Loucy (cell line): ENCODE measurements at regions not wholly inside any gene's neighbourhood (a gene's known extent, or its start where the extent isn't known, plus 50 kb on each side); places are given as distances from the start of the nearest gene placed in this dataset.
A peak's percentile ranks its signal among the peaks of the same experiment; 100 is the strongest.

Experiments
- H2AFZ ChIP-seq: fragments of 200-600 bp; sonication (generic); 2 replicates; pipeline ENCODE4 v1.6.0; 2016; ENCODE audit warnings: antibody characterized with exemption, mild to moderate bottlenecking, low read length, moderate library complexity
- H3F3A ChIP-seq: fragments of 200-600 bp; 2 replicates; pipeline ENCODE4 v1.6.0; 2016; ENCODE audit warnings: antibody characterized with exemption, low read depth, mild to moderate bottlenecking
- H3K27me3 ChIP-seq: fragments of 200-600 bp; sonication (generic); 2 replicates; pipeline ENCODE4 v1.6.1; 2014; ENCODE audit warnings: low read length, mild to moderate bottlenecking; ENCODE audit not compliant: insufficient read depth, poor library complexity, severe bottlenecking
- H3K36me3 ChIP-seq: fragments of 200-600 bp; sonication (generic); 2 replicates; pipeline ENCODE4 v1.6.1; 2016; ENCODE audit warnings: low read length; ENCODE audit not compliant: insufficient read depth
- H3K4me1 ChIP-seq: fragments of 200-600 bp; sonication (generic); 2 replicates; pipeline ENCODE4 v1.5.1; 2014; ENCODE audit warnings: low read length, mild to moderate bottlenecking; ENCODE audit not compliant: insufficient read depth, poor library complexity, severe bottlenecking
- H3K4me2 ChIP-seq: fragments of 200-600 bp; sonication (generic); 2 replicates; pipeline ENCODE4 v1.6.0; 2014; ENCODE audit warnings: antibody characterized with exemption, low read length, low read depth, mild to moderate bottlenecking; ENCODE audit not compliant: poor library complexity, severe bottlenecking
- H3K4me3 ChIP-seq: fragments of 200-600 bp; sonication (generic); 2 replicates; pipeline ENCODE4 v1.5.1; 2014; ENCODE audit warnings: low read length, mild to moderate bottlenecking, mixed read lengths; ENCODE audit not compliant: poor library complexity, severe bottlenecking
- H3K79me2 ChIP-seq: fragments of 200-600 bp; sonication (generic); 2 replicates; pipeline ENCODE4 v1.6.1; 2014; ENCODE audit warnings: low read length; ENCODE audit not compliant: insufficient read depth
- H3K9ac ChIP-seq: fragments of 200-600 bp; sonication (generic); 2 replicates; pipeline ENCODE4 v1.6.0; 2014; ENCODE audit warnings: mild to moderate bottlenecking, low read depth, low read length, moderate library complexity; ENCODE audit not compliant: poor library complexity, severe bottlenecking
- H3K9me2 ChIP-seq: fragments of 200-600 bp; sonication (generic); replicated peaks from 2 replicates; pipeline ENCODE4 v1.6.1; 2016; ENCODE audit warnings: low read depth, low read length, mixed read lengths
- H3K9me3 ChIP-seq: fragments of 200-600 bp; sonication (generic); 2 replicates; pipeline ENCODE4 v1.6.1; 2014; ENCODE audit warnings: mild to moderate bottlenecking, antibody characterized with exemption, low read length, low read depth; ENCODE audit not compliant: insufficient read depth
- H4K20me1 ChIP-seq: fragments of 200-600 bp; sonication (generic); 2 replicates; pipeline ENCODE4 v1.6.0; 2014; ENCODE audit warnings: antibody characterized with exemption, low read length, mild to moderate bottlenecking; ENCODE audit not compliant: insufficient read depth, poor library complexity, severe bottlenecking
- EZH2phosphoT487 ChIP-seq: fragments of 200-600 bp; IDR thresholded peaks from 2 replicates; pipeline ENCODE4 v1.6.1; 2018; ENCODE audit warnings: antibody characterized with exemption, mild to moderate bottlenecking, moderate library complexity, borderline replicate concordance
- TF ChIP-seq, protein P1 (sequence below): fragments of 200-600 bp; sonication (generic); conservative IDR thresholded peaks from 2 replicates; pipeline ENCODE4 v1.5.1; 2014; ENCODE audit warnings: mild to moderate bottlenecking, antibody characterized with exemption, low read length

DNA sequence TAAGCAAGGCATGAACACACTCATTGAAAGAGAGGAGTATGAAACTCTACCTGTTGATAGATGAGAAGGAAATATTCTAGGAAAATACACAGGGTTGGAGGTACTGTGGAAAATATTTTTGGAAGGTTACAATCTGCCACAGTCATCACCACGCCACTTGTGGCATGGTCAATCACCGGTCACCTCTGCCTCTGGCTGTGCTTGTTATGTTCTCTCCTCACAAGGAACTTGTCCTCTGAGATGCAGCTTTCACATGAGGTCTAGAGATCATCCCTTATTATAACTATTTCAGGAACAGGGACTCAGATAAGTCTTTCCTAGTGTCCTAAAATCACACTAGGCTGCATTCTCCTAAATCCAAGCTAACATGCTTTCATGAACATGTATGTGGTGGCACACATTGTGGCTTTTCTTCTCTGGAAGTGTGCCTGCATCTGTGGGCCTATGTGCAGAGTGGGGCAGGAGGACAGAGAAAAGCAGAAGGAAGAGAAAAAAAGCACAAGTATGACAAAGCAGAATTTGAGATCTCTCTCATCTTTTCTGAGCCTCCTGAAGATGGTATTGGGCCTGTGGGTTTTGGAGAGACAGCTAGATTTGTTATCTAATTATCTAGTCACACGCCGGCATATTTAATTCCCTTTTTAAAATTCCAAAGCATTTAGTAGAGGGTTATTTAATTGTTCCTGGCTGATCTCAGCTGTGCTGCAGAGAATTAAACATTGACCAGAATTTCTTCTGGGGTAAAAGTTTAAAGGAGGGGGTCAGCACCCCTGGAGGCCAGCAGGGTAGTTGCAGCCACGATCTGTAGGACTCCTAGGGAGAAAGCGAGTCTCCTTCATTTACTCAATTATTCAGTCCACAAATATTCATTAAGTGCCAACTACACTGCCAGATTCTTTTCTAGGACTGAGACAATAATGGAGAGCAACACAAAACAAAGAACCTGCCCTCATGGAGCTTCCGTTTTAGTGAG is 294.6 kb downstream of the RDH14 start:
- Histone ChIP-seq H3K9me2 (no peaks in the 10 kb centered on the region), H3K79me2 (no peaks in the 10 kb centered on the region), H3K27me3 (no peaks in the 10 kb centered on the region), H3K36me3 (no peaks in the 10 kb centered on the region), H3K4me1 (no peaks in the 10 kb centered on the region), H4K20me1 (no peaks in the 10 kb centered on the region), H2AFZ (no peak overlapping the region), H3K9ac (no peak overlapping the region), H3K4me2 (no peak overlapping the region), H3K4me3 (no peak overlapping the region), H3F3A (no peaks in the 10 kb centered on the region), H3K9me3 (no peaks in the 10 kb centered on the region)
- TF ChIP-seq, protein P1, sequence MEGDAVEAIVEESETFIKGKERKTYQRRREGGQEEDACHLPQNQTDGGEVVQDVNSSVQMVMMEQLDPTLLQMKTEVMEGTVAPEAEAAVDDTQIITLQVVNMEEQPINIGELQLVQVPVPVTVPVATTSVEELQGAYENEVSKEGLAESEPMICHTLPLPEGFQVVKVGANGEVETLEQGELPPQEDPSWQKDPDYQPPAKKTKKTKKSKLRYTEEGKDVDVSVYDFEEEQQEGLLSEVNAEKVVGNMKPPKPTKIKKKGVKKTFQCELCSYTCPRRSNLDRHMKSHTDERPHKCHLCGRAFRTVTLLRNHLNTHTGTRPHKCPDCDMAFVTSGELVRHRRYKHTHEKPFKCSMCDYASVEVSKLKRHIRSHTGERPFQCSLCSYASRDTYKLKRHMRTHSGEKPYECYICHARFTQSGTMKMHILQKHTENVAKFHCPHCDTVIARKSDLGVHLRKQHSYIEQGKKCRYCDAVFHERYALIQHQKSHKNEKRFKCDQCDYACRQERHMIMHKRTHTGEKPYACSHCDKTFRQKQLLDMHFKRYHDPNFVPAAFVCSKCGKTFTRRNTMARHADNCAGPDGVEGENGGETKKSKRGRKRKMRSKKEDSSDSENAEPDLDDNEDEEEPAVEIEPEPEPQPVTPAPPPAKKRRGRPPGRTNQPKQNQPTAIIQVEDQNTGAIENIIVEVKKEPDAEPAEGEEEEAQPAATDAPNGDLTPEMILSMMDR = peak; percentile 48; the same call in 1 of the 2 replicates
- TF ChIP-seq EZH2phosphoT487 = no peak

DNA sequence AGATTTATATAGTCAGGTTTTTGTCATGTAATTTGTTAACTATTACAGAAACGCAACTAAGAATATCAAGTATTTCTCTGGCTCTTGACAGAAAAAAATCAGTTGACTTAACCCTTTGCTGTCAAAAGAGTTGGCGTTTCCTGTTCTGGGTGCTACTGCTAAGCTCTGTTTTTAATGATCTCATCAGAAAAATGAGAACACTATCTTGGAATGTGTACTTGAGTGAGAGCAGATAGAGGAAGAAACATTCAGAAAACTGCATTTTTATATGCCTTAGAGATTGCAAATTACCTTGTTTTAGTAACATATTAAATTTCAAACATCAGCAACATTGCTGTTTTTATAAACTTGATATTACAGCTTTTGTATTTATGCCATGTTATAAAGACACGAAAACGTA is 297.9 kb downstream of the RDH14 start:
- Histone ChIP-seq H3K4me1 (no peaks in the 10 kb centered on the region), H3K9ac (no peak overlapping the region), H3K9me3 (no peaks in the 10 kb centered on the region), H3K27me3 (no peaks in the 10 kb centered on the region), H4K20me1 (no peaks in the 10 kb centered on the region), H3K4me3 (no peak overlapping the region), H3K9me2 (no peaks in the 10 kb centered on the region), H3F3A (no peaks in the 10 kb centered on the region), H3K4me2 (no peak overlapping the region), H3K36me3 (no peaks in the 10 kb centered on the region), H3K79me2 (no peaks in the 10 kb centered on the region), H2AFZ (no peak overlapping the region)
- TF ChIP-seq, protein P1 = no peak
- TF ChIP-seq EZH2phosphoT487 = no peak

DNA sequence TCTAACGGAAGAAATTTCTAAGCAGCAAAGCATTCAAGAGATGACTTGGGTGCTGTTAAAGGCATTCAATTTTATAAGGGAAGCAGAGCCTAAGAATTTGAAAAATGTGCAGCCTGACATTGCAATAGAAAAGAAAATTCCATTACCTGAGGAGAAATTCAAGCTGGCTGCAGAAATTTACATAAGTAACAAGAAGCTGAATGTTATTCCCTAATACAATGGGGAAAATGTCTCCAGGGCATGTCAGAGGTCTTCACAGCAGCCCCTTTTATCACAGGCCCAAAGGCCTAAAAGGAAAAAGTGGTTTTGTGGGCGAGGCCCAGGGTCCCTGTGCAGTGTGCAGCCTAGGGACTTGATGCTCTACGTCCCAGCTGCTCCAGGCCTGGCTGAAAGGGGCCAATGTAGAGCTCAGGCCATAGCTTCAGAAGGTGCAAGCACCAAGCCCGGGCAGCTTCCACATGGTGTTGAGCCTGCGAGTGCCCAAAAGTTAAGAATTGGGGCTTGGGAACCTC is 306.7 kb downstream of the RDH14 start:
- H3F3A ChIP-seq = no peaks in the 10 kb centered on the region
- TF ChIP-seq EZH2phosphoT487 = no peak
- TF ChIP-seq, protein P1 = no peak
- H3K79me2 ChIP-seq = no peaks in the 10 kb centered on the region
- H4K20me1 ChIP-seq = no peaks in the 10 kb centered on the region
- no peak overlapping the region for H3K9ac ChIP-seq
- H3K36me3 ChIP-seq = no peaks in the 10 kb centered on the region
- no peaks in the 10 kb centered on the region for H3K9me2 ChIP-seq
- no peak overlapping the region for H3K4me2 ChIP-seq
- no peaks in the 10 kb centered on the region for H3K27me3 ChIP-seq
- H3K9me3 ChIP-seq = peaks cover 5% of the 10 kb centered on the region; the same call in 1 of the 2 replicates
- no peak overlapping the region for H2AFZ ChIP-seq
- no peaks in the 10 kb centered on the region for H3K4me1 ChIP-seq
- H3K4me3 ChIP-seq = no peak overlapping the region
